Neuron (in vitro differentiated cells): ENCODE measurements at regions not wholly inside any gene's neighbourhood (a gene's known extent, or its start where the extent isn't known, plus 50 kb on each side); places are given as distances from the start of the nearest gene placed in this dataset.

ENCODE experiments used
- H2AFZ ChIP-seq: one replicate; pipeline ENCODE4 v1.6.1; 2013; ENCODE audit warnings: low read depth, mild to moderate bottlenecking, inconsistent platforms, low read length, moderate library complexity
- H3K27me3 ChIP-seq: one replicate; pipeline ENCODE4 v1.6.1; 2013; ENCODE audit warnings: low read length; ENCODE audit not compliant: insufficient read depth
- H3K36me3 ChIP-seq: one replicate; pipeline ENCODE4 v1.6.1; 2013; ENCODE audit warnings: low read length; ENCODE audit not compliant: insufficient read depth
- H3K4me1 ChIP-seq: one replicate; pipeline ENCODE4 v1.6.1; 2013; ENCODE audit warnings: low read length; ENCODE audit not compliant: insufficient read depth
- H3K4me3 ChIP-seq: 2 replicates; pipeline ENCODE4 v1.5.1; 2013; ENCODE audit warnings: mild to moderate bottlenecking, low read length, moderate library complexity
- H3K9me3 ChIP-seq: one replicate; pipeline ENCODE4 v1.6.1; 2013; ENCODE audit warnings: low read length

DNA sequence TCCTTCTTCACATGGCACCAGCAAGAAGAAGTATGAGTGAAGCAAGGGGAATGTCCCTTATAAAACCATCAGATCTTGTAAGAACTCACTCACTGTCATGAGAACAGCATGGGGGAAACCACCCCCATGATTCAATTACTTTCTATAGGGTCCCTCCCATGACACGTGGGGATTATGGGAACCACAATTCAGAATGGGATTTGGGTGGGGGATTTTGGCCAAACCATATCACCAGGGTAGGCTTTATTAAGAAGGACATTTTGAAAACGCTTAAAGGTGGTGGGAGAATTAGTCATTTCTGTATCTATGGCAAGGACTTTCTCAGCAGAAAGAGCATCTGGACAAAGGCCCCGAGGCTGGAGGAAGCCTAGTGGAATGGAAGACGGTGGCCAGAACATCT, 100.2 kb upstream of the ADAMTS16 start:
- Histone ChIP-seq H3K36me3 (no peaks in the 10 kb centered on the region), H3K9me3 (no peaks in the 10 kb centered on the region), H2AFZ (no peak overlapping the region), H3K27me3 (no peaks in the 10 kb centered on the region), H3K4me1 (peaks cover 3% of the 10 kb centered on the region), H3K4me3 (no peak overlapping the region)

DNA sequence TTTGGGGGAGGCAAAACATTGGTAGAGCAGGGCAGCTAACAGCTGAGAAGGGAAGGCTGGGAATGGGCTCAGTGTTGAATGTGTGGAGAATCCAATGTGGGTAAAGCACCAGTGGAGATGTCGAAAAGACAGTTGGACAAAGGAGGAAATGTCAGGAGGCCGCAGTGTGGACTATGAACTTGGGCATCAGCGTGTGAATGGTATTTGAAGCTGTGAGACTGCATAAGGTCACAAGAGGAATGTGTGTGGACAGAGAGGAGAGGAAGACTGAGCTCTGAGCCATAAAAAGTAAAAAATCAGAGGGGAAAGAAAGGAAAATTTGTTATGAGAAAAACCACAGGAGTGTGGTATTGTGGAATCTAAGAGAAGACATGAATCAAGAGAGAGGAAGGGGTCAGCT, 99.4 kb upstream of the ADAMTS16 start:
- H2AFZ ChIP-seq: no peak overlapping the region
- no peaks in the 10 kb centered on the region for H3K27me3 ChIP-seq
- no peak overlapping the region for H3K4me3 ChIP-seq
- H3K4me1 ChIP-seq: peaks cover 3% of the 10 kb centered on the region
- H3K36me3 ChIP-seq: no peaks in the 10 kb centered on the region
- no peaks in the 10 kb centered on the region for H3K9me3 ChIP-seq

DNA sequence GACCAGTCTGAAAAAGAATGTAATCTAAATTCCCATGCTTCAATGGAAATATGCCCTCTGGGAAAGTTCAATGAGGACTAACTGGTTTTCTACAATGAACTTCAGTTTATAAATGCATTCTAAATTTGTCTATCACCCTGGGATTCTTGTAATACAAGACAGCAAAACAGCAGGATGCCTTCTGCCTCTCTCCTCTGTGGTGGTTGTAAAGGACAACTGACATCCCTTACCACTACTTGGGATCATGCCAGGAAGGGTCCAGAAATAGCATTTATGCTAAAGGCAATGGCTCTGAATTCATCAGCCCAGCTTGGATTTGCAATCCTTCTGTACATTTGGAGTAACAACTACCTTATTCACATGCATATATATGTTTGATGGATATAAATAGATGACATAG, 97.3 kb upstream of the ADAMTS16 start:
- Histone ChIP-seq H3K36me3 (no peaks in the 10 kb centered on the region), H3K27me3 (no peaks in the 10 kb centered on the region), H3K4me3 (no peak overlapping the region), H3K4me1 (peaks cover 3% of the 10 kb centered on the region), H2AFZ (no peak overlapping the region), H3K9me3 (no peaks in the 10 kb centered on the region)

DNA sequence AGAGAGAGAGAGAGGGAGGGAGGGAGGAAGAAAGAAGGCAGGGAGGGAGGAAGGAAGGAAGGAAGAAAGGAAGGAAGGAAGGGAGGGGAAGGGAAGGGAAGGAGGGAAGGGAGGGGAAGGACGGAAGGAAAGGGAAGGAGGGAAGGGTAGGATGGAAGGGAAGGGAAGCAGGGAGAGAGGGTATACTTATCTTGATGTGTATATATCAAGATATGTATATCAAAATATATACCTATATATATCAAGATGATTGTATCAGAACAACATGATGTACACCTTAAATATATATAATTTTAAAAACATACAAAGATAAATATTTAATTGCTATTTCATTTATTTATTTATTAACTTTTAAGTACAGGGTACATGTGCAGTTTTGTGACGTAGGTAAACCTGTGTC, 96.8 kb upstream of the ADAMTS16 start:
- no peak overlapping the region for H3K4me3 ChIP-seq
- H3K36me3 ChIP-seq: no peaks in the 10 kb centered on the region
- no peaks in the 10 kb centered on the region for H3K27me3 ChIP-seq
- no peaks in the 10 kb centered on the region for H3K9me3 ChIP-seq
- no peak overlapping the region for H2AFZ ChIP-seq
- peaks cover 3% of the 10 kb centered on the region for H3K4me1 ChIP-seq

DNA sequence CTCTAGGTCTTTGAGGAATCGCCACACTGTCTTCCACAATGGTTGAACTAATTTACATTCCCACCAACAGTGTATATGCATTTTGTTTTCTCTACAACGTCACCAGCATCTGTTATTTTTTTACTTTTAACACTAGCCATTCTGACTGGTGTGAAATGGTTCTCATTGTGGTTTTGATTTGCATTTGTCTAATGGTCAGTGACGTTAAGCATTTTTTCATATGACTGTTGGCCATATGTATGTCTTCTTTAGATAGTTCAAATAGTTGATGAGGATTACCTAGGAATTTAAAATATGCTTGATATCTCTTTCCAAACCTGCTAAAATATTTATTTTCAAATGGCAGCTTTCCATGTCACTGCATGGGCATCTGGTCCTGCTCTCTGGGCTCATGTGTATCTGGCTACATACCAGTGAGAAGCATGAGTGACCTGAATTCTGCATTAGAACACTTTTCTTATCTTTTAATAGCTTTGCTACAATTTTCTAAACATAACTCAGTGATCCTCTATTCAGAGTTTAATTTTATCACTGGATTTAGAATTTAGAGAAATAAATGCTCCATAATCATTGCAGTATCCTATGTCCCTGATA, 95.8 kb upstream of the ADAMTS16 start:
- Histone ChIP-seq H3K27me3 (no peaks in the 10 kb centered on the region), H3K4me1 (peaks cover 3% of the 10 kb centered on the region), H3K36me3 (no peaks in the 10 kb centered on the region), H3K9me3 (no peaks in the 10 kb centered on the region), H2AFZ (no peak overlapping the region), H3K4me3 (no peak overlapping the region)

DNA sequence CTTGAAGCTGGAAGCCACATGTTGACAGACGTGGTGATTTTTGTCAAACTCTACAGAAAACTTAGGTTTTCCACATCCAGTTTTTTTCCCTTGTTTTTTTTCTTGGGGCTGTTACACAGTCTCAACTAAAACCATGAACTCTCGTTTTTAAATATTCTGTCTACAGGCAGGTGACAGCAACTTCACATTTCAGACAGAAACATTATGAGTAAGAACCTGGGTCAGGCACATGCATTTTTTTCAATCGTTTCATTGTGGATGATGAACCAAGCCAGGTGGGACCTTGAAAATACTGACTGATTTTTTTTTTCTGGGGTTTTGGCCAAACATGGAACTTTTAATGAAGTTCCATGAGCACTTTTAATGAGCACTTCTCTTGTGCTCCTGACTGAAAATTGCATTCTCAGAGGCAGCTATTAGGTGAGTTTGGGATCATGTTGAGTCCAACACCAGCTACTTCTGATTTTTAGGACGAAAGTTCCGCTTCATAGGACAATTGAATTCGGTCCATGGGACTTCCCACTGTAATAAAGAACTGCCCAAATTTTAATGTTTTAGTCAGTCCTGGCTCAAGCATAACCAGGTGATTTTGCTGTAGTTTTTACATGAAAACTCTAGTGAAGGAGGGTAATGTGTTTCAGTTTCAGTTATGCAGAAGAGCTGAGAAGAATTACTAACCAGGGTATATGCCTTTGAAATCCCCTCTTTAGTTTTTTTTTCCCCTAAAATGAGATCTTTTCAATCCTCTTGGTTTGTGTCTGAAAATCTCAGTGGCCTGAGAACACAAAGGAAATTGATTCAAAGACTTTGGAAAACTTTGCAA, 93.2 kb upstream of the ADAMTS16 start:
- no peaks in the 10 kb centered on the region for H3K4me1 ChIP-seq

DNA sequence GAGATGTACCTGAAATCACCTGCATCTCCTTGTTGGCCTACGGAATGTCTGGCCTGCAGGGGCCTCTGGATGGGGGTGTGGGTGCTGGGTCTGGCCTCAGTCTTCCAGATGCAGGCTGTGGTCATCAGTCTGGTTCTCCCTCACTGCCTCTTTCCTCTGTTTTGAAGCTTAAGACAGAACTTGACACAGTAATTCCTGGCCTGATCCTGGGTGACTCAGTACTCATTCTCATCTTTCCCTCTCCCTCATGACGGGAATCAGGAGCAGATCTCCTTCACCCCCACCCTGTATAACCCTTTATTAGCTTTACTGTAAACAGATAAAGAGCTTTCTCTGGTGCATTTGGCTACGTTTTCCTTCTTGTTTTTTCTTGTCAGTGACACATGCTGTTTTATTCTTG, 89.3 kb upstream of the ADAMTS16 start:
- H3K9me3 ChIP-seq: no peaks in the 10 kb centered on the region
- no peaks in the 10 kb centered on the region for H3K27me3 ChIP-seq
- no peak overlapping the region for H2AFZ ChIP-seq
- no peaks in the 10 kb centered on the region for H3K36me3 ChIP-seq
- no peaks in the 10 kb centered on the region for H3K4me1 ChIP-seq
- H3K4me3 ChIP-seq: no peak overlapping the region

More for the DNA sequence above, 93.2 kb upstream of the ADAMTS16 start:
- no peaks in the 10 kb centered on the region for H3K36me3 ChIP-seq
- no peak overlapping the region for H2AFZ ChIP-seq
- no peaks in the 10 kb centered on the region for H3K9me3 ChIP-seq
- H3K4me3 ChIP-seq: no peak overlapping the region
- H3K27me3 ChIP-seq: no peaks in the 10 kb centered on the region

DNA sequence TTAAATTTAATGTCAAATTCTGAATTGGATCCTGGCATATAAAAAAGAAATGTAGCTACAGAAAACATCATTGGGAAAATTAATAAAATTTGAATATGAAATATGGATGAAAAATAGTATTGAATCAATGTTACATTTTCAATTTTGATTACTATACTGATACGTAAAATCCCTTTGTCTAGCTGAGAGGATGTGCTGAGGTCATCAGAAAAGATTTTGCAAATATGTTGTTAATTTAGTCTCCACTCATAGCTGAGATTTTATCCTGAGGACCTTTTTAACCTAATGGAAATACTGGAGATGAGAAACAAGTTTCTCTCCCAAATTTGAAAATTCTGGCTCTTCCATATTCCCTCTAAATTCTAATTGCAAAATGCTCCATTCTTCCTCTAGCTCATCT, 84.4 kb upstream of the ADAMTS16 start:
- Histone ChIP-seq H3K4me1 (no peaks in the 10 kb centered on the region), H3K36me3 (no peaks in the 10 kb centered on the region), H3K27me3 (no peaks in the 10 kb centered on the region), H3K4me3 (no peak overlapping the region), H3K9me3 (no peaks in the 10 kb centered on the region), H2AFZ (no peak overlapping the region)

DNA sequence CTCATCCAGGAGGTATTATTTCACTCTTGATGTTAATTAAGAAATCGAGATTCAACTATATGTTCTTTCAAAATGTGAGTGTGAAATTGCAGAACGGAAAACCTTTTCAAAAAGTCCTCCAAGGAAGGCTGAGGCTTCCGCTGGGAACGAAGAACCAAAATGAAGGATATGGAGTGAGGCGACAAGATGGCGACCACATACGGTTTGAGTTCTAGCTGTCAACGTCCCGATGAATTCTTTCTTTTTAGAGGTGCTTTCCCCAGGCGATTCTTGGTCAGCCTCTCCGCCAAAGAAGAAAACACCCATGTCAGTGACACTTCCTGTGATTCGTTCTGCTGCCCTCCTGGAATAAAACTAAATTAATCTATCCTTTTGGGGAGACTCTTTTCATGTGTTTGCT, 78.3 kb upstream of the ADAMTS16 start:
- H3K9me3 ChIP-seq: no peaks in the 10 kb centered on the region
- no peaks in the 10 kb centered on the region for H3K36me3 ChIP-seq
- no peak overlapping the region for H3K4me3 ChIP-seq
- H2AFZ ChIP-seq: no peak overlapping the region
- no peaks in the 10 kb centered on the region for H3K4me1 ChIP-seq
- H3K27me3 ChIP-seq: peaks cover 3% of the 10 kb centered on the region

DNA sequence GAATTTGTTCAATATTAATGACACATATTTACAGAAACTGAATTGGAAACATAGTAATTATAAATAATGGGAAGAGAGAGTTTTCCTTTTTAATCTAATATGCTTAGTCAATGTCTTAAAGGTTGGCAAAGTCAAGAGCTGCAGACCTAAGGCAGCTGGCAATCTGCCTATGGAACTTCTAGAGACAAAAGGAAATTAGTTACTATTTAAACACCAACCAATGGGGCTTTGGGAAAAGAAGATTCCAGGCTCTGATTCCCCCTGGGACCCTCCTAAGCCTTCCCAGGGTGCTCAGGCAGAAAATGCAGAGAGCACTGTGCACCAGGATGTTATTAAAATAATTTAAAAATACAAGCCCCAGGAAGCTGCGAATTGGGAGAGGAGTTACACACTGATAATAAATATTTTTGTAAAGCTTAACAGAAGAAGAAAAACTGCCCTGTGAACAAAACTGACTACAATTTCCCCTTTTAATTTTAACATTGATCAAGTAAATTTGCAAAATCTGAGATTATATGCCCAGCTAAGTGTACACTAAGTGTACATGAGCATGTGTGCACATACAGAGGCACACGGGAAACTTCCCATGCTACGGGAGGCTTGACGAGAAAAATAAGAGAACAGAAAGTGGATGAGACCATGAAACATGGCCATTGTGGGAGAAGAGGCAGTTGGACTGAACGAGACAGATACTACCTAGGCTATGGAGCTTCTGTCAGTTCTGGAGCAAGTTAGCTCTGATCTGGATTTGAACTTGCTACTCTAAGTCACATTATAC, 77.4 kb upstream of the ADAMTS16 start:
- no peaks in the 10 kb centered on the region for H3K9me3 ChIP-seq
- H3K36me3 ChIP-seq: no peaks in the 10 kb centered on the region
- H3K4me3 ChIP-seq: no peak overlapping the region
- no peak overlapping the region for H2AFZ ChIP-seq
- peaks cover 3% of the 10 kb centered on the region for H3K27me3 ChIP-seq
- H3K4me1 ChIP-seq: no peaks in the 10 kb centered on the region

DNA sequence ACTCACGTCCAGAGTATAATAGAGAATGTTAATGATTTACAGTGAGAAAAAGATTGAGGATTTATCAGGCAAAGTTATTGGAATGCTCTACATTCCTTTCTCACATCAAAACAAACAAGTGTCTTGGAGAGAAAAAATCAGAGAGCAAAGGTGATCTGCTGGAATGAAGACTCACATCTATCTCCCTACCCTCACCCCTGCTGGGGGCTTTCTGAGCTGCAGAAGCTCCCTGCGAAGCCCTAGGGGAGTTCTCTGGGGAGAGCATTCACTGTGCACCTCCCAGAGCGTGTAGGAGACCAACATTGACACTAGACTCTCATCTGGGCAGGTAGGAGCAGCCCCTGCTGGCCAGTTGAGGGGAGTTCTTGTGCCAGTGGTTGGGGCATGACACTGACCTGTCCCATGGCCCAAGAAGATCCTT, 76.6 kb upstream of the ADAMTS16 start:
- H3K36me3 ChIP-seq: no peaks in the 10 kb centered on the region
- H3K4me1 ChIP-seq: no peaks in the 10 kb centered on the region
- H3K9me3 ChIP-seq: no peaks in the 10 kb centered on the region
- H3K27me3 ChIP-seq: peaks cover 3% of the 10 kb centered on the region
- no peak overlapping the region for H3K4me3 ChIP-seq
- H2AFZ ChIP-seq: no peak overlapping the region

DNA sequence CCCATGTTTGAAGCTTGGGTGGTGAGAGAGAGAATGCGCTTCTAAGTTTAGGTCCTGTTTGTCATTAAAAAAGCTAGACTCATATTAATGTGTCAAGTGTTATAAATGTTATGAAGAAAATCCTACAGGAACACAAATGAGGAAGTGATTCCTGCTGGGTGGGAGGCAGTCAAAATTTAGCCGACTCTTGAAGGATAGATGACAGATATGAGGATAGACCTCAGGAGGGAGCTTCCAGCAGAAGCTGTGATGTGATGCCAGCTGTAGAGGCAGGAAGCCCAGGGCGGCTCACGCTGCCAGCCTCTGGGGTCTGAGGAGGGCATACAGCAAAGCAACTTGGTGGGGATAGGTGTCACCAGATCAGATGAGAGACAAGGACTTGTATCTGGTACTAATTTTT, 74.7 kb upstream of the ADAMTS16 start:
- Histone ChIP-seq H3K4me1 (no peaks in the 10 kb centered on the region), H3K27me3 (peaks cover 3% of the 10 kb centered on the region), H3K9me3 (no peaks in the 10 kb centered on the region), H3K4me3 (no peak overlapping the region), H3K36me3 (no peaks in the 10 kb centered on the region), H2AFZ (no peak overlapping the region)
